ENCODE measurements at regions not wholly inside any gene's neighbourhood (a gene's known extent, or its start where the extent isn't known, plus 50 kb on each side); places are given as distances from the start of the nearest gene placed in this dataset.
"Not testable (repeated sequence)": the region's sequence is repeated elsewhere in the genome, so short reads cannot be mapped to it uniquely, and the experiment has no call there.

DNA sequence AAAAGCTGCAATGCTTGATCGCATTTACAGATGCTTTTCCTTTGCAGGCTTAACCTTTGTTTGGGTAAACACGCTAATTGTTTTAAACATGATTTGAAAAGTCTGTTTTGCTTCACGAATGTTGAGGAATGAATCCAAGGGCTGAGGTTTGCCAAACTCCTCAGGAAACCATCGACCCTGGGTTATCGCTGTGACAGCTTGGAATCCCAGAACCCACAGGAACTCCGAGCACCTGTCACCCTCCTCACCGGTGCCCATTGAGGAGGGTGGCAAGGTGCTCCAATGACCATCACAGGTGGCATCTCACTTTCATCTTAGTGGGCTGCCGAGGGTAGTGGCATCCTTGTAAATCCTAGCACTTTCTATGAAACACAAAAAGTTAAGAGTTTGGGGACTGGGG, 4498.5 kb upstream of the OR11H1 start:
- TF ChIP-seq, protein P1, sequence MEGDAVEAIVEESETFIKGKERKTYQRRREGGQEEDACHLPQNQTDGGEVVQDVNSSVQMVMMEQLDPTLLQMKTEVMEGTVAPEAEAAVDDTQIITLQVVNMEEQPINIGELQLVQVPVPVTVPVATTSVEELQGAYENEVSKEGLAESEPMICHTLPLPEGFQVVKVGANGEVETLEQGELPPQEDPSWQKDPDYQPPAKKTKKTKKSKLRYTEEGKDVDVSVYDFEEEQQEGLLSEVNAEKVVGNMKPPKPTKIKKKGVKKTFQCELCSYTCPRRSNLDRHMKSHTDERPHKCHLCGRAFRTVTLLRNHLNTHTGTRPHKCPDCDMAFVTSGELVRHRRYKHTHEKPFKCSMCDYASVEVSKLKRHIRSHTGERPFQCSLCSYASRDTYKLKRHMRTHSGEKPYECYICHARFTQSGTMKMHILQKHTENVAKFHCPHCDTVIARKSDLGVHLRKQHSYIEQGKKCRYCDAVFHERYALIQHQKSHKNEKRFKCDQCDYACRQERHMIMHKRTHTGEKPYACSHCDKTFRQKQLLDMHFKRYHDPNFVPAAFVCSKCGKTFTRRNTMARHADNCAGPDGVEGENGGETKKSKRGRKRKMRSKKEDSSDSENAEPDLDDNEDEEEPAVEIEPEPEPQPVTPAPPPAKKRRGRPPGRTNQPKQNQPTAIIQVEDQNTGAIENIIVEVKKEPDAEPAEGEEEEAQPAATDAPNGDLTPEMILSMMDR (IDR thresholded peaks at IDR 0.05) = not testable (repeated sequence)
- not testable (repeated sequence) for TF ChIP-seq EP300, POLR2A (IDR thresholded peaks at IDR 0.05)
